SK-N-SH (cell line): ENCODE measurements at regions not wholly inside any gene's neighbourhood (a gene's known extent, or its start where the extent isn't known, plus 50 kb on each side); places are given as distances from the start of the nearest gene placed in this dataset.

Experiments used
- CTCF ChIA-PET: fragments of 300-600, 350-600 bp; formaldehyde crosslinking; extraction: SDS; loops from one replicate; lab custom pipeline; 2021; lab: Yijun Ruan, JAX
- POLR2A ChIA-PET: fragments of 350-600 bp; sonication (Branson Sonifier 250); formaldehyde crosslinking; extraction: SDS; loops from one replicate; lab custom pipeline; 2020; ENCODE audit warnings: antibody characterized with exemption, inconsistent platforms; lab: Yijun Ruan, JAX
- DNase-seq: peaks from one replicate; pipeline ENCODE4 v3.0.0; 2012
- H2AFZ ChIP-seq: fragments of 200-600 bp; sonication (generic); 2 replicates; pipeline ENCODE4 v1.8.1; 2016; ENCODE audit warnings: antibody characterized with exemption, mild to moderate bottlenecking, low read depth
- H3F3A ChIP-seq: fragments of 200-600 bp; sonication (generic); replicated peaks from 2 replicates; pipeline ENCODE3; 2016; ENCODE audit warnings: antibody characterized with exemption, mild to moderate bottlenecking; ENCODE audit not compliant: insufficient read depth
- H3K27ac ChIP-seq, 2 experiments: fragments of 200-500 bp in 1 of 2; fragments of 200-600 bp in 1 of 2; sonication (Bioruptor generic) in 1 of 2; sonication (generic), shearing (Covaris generic) in 1 of 2; 2 replicates each; pipeline versions ENCODE4 v1.5.1 to v1.6.1; 2014 to 2016; ENCODE audit warnings: low read depth in 2 of 2, inconsistent platforms in 1 of 2, low read length in 1 of 2, mild to moderate bottlenecking in 1 of 2, mixed read lengths in 1 of 2
- H3K27me3 ChIP-seq: fragments of 200-600 bp; sonication (generic), shearing (Covaris generic); 2 replicates; pipeline ENCODE4 v1.6.1; 2016; ENCODE audit warnings: mixed run types; ENCODE audit not compliant: insufficient read depth
- H3K36me3 ChIP-seq, 2 experiments: fragments of 200-500 bp in 1 of 2; fragments of 200-600 bp in 1 of 2; sonication (Bioruptor generic) in 1 of 2; sonication (generic) in 1 of 2; replicated peaks in 1 of 2; 2 replicates each; pipeline versions ENCODE3 to v1.5.1; 2014 to 2016; ENCODE audit warnings: low read length in 1 of 2, mild to moderate bottlenecking in 1 of 2; ENCODE audit not compliant: insufficient read depth in 2 of 2, control insufficient read depth in 1 of 2
- H3K4me1 ChIP-seq, 2 experiments: fragments of 200-500 bp in 1 of 2; fragments of 200-600 bp in 1 of 2; sonication (Bioruptor generic) in 1 of 2; sonication (generic), shearing (Covaris generic) in 1 of 2; 2 replicates each; pipeline versions ENCODE4 v1.5.1 to v1.6.1; 2014 to 2016; ENCODE audit warnings: low read depth in 1 of 2, low read length in 1 of 2, mixed run types in 1 of 2; ENCODE audit not compliant: insufficient read depth in 2 of 2, control insufficient read depth in 1 of 2
- H3K4me2 ChIP-seq: fragments of 200-600 bp; sonication (generic), shearing (Covaris generic); 2 replicates; pipeline ENCODE4 v1.6.1; 2017; ENCODE audit warnings: mixed run types
- H3K4me3 ChIP-seq, 2 experiments: fragments of 200-500 bp in 1 of 2; fragments of 200-600 bp in 1 of 2; sonication (Bioruptor generic) in 1 of 2; sonication (generic), shearing (Covaris generic) in 1 of 2; 2 replicates each; pipeline versions ENCODE4 v1.5.1 to v1.8.1; 2014 to 2016; ENCODE audit warnings: low read depth in 2 of 2, inconsistent platforms in 1 of 2, low read length in 1 of 2, mild to moderate bottlenecking in 1 of 2, mixed read lengths in 1 of 2, moderate library complexity in 1 of 2
- H3K79me2 ChIP-seq: fragments of 200-600 bp; sonication (generic); 2 replicates; pipeline ENCODE4 v1.8.1; 2017; ENCODE audit warnings: mild to moderate bottlenecking; ENCODE audit not compliant: insufficient read depth
- H3K9ac ChIP-seq: fragments of 200-600 bp; sonication (generic); 2 replicates; pipeline ENCODE4 v1.6.1; 2017; ENCODE audit warnings: mixed run types
- H3K9me2 ChIP-seq: fragments of 200-600 bp; sonication (generic); 2 replicates; pipeline ENCODE4 v1.6.1; 2017; ENCODE audit warnings: mixed run types
- H3K9me3 ChIP-seq: fragments of 200-600 bp; sonication (generic); 2 replicates; pipeline ENCODE4 v1.6.1; 2017; ENCODE audit warnings: mixed run types, mild to moderate bottlenecking, moderate library complexity
- H4K20me1 ChIP-seq: fragments of 200-600 bp; sonication (generic); 2 replicates; pipeline ENCODE4 v1.6.1; 2017; ENCODE audit warnings: mild to moderate bottlenecking, mixed run types; ENCODE audit not compliant: insufficient read depth
- ELF1 ChIP-seq: IDR thresholded peaks from 2 replicates; pipeline ENCODE4 v1.4.0; 2012
- EP300 ChIP-seq, 2 experiments: IDR thresholded peaks; 2 replicates each; pipeline versions ENCODE4 v1.4.0 to v1.6.1; 2012; ENCODE audit warnings: borderline replicate concordance in 1 of 2, low read depth in 1 of 2, low read length in 1 of 2
- FOXJ3 ChIP-seq: sonication (generic); formaldehyde crosslinking; IDR thresholded peaks from 2 replicates; pipeline ENCODE4 v1.5.1; 2020; ENCODE audit warnings: mild to moderate bottlenecking, missing genetic modification reagents
- IRF3 ChIP-seq: fragments of 150-350 bp; IDR thresholded peaks from 2 replicates; pipeline ENCODE4 v1.6.1; 2016; ENCODE audit warnings: mild to moderate bottlenecking, low read depth, low read length
- MAX ChIP-seq: IDR thresholded peaks from 2 replicates; pipeline ENCODE4 v1.4.0; 2012; ENCODE audit warnings: low read depth
- NFIC ChIP-seq: IDR thresholded peaks from 2 replicates; pipeline ENCODE4 v1.4.0; 2012; ENCODE audit warnings: borderline replicate concordance
- POLR2AphosphoS5 ChIP-seq: IDR thresholded peaks from 2 replicates; pipeline ENCODE4 v1.6.1; 2012; ENCODE audit warnings: low read depth, low read length
- RCOR1 ChIP-seq: fragments of 150-350 bp; IDR thresholded peaks from 2 replicates; pipeline ENCODE4 v1.6.1; 2017; ENCODE audit warnings: antibody characterized with exemption, low read length
- REST ChIP-seq: IDR thresholded peaks from 2 replicates; pipeline ENCODE4 v1.6.1; 2012; ENCODE audit warnings: mild to moderate bottlenecking, low read depth, low read length, moderate library complexity
- SMC3 ChIP-seq: IDR thresholded peaks from 2 replicates; pipeline ENCODE4 v1.6.1; 2012; ENCODE audit warnings: low read depth, low read length, improper control_type of control experiment
- TAF1 ChIP-seq: IDR thresholded peaks from 2 replicates; pipeline ENCODE4 v1.6.1; 2012; ENCODE audit warnings: low read depth, mild to moderate bottlenecking, low read length, moderate library complexity, borderline replicate concordance
- TCF12 ChIP-seq: IDR thresholded peaks from 2 replicates; pipeline ENCODE4 v1.4.0; 2012
- TEAD4 ChIP-seq: IDR thresholded peaks from 2 replicates; pipeline ENCODE4 v1.4.0; 2012; ENCODE audit warnings: mild to moderate bottlenecking, borderline replicate concordance; ENCODE audit not compliant: insufficient read depth
- YY1 ChIP-seq: IDR thresholded peaks from 2 replicates; pipeline ENCODE4 v1.4.0; 2012; ENCODE audit warnings: low read depth, mild to moderate bottlenecking
- WGBS: methylation state at CpG from one replicate; pipeline ENCODE4 v1.1.6; 2017; ENCODE audit warnings: low lambda C conversion rate; 5-methylcytosine and 5-hydroxymethylcytosine counted together
- TF ChIP-seq, protein P1 (sequence below): IDR thresholded peaks from 2 replicates; pipeline ENCODE4; 2012

DNA sequence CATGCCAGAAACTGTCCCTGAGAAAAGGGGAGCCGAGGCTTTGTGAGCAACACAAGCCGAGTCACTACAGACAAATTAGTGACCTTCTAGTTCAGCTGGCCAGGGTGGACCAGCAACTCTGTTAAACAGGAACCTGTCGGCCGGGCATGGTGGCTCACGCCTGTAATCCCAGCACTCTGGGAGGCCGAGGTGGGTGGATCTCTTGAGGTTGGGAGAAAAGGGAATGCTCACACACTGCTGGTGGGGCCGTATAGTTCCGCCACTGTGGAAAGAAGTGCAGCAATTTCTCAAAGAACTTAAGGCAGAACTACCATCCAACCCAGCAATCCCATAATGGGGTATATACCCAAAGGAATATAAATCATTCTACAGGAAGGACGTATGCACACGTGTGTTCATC lies 67.8 kb downstream of the C16orf95 start:
- Histone ChIP-seq H3K27me3 (peaks cover 51% of the 10 kb centered on the region), H3K9me3 (no peaks in the 10 kb centered on the region), H3K4me2 (no peak overlapping the region), H3K27ac (no peak overlapping the region), H3K9ac (no peak overlapping the region), H3K79me2 (no peaks in the 10 kb centered on the region), H4K20me1 (no peaks in the 10 kb centered on the region), H2AFZ (no peak overlapping the region), H3K36me3 (no peaks in the 10 kb centered on the region), H3K4me3 (no peak overlapping the region), H3F3A (no peaks in the 10 kb centered on the region), H3K9me2 (no peaks in the 10 kb centered on the region), H3K4me1 (no peaks in the 10 kb centered on the region)
- ChIA-PET POLR2A (no interaction called here), CTCF (interaction anchor here (1.5 kb wide), 1 partner anchor 46 kb away, joined by 3 read pairs; no protein-coding TSS in a partner anchor)
- DNase-seq = no peak
- TF ChIP-seq MAX (no peak), IRF3 (no peak), ELF1 (no peak), NFIC (no peak), RCOR1 (no peak)
- 42% methylated on average over 10 of the region's 10 CpGs for WGBS

DNA sequence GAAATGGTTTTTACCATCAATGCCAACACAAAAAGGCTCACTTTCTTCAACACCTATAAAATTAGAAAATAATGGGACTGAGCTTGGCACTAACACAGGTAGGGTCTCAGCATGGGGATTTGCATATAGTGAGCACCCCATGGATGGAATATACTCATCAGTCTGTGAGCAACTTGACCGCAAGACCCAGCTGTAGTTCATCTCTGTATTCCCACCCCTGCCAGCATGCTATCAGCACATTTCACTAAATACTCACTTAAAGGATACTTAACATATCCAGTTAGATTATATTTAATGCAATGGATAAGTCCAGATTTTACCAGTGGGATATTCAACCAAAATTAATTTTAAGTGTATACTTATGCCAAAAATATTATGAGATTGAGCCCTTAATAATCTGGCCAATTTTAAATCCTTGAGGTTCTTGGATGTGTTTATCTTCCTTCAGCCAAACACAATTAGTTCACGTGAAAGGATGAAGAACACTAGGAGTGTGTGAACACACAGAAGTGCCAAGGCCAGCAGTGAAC lies 66.7 kb downstream of the C16orf95 start:
- TF ChIP-seq TEAD4 = no peak
- TF ChIP-seq, protein P1, sequence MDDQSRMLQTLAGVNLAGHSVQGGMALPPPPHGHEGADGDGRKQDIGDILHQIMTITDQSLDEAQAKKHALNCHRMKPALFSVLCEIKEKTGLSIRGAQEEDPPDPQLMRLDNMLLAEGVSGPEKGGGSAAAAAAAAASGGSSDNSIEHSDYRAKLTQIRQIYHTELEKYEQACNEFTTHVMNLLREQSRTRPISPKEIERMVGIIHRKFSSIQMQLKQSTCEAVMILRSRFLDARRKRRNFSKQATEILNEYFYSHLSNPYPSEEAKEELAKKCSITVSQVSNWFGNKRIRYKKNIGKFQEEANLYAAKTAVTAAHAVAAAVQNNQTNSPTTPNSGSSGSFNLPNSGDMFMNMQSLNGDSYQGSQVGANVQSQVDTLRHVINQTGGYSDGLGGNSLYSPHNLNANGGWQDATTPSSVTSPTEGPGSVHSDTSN = no peak
- TF ChIP-seq TCF12 = no peak
- TF ChIP-seq POLR2AphosphoS5 = no peak
- no peak for TF ChIP-seq TAF1
- TF ChIP-seq FOXJ3 (CRISPR knock-in tag) = no peak
- no peak for TF ChIP-seq EP300 (IDR thresholded peaks at IDR 0.05; ENCODE audit: borderline replicate concordance in 1 of 2, low read depth in 1 of 2, low read length in 1 of 2)
- TF ChIP-seq MAX = no peak
- no peak for TF ChIP-seq REST
- TF ChIP-seq NFIC = no peak
- TF ChIP-seq YY1 = no peak
- TF ChIP-seq SMC3 = no peak
- Histone ChIP-seq H2AFZ (no peak overlapping the region), H4K20me1 (no peaks in the 10 kb centered on the region), H3K4me2 (no peak overlapping the region), H3K27ac (no peak overlapping the region), H3F3A (no peaks in the 10 kb centered on the region), H3K27me3 (peaks cover 40% of the 10 kb centered on the region), H3K36me3 (no peaks in the 10 kb centered on the region), H3K4me1 (no peaks in the 10 kb centered on the region), H3K9ac (no peak overlapping the region), H3K9me2 (no peaks in the 10 kb centered on the region), H3K4me3 (no peak overlapping the region), H3K9me3 (no peaks in the 10 kb centered on the region), H3K79me2 (no peaks in the 10 kb centered on the region)
- ChIA-PET POLR2A (no interaction called here), CTCF (interaction anchor here (1.2 to 1.5 kb wide), 2 partner anchors 27 to 29 kb away, joined by 3 read pairs; no protein-coding TSS in a partner anchor)
- no peak for DNase-seq
- 36% methylated on average over 2 of the region's 2 CpGs for WGBS
